Suprapubic skin (tissue), 4 donors: ENCODE measurements at regions not wholly inside any gene's neighbourhood (a gene's known extent, or its start where the extent isn't known, plus 50 kb on each side); places are given as distances from the start of the nearest gene placed in this dataset.

Source experiments
- EP300 ChIP-seq: sonication (generic); formaldehyde crosslinking; IDR thresholded peaks from one replicate; pipeline ENCODE4 v1.6.1; 2017; ENCODE audit warnings: antibody characterized with exemption
- POLR2A ChIP-seq, 2 donors: fragments of 450-650 bp; IDR thresholded peaks; one replicate each; pipeline ENCODE4 v1.6.1; 2017; ENCODE audit warnings: antibody characterized with exemption in 2 of 2, mild to moderate bottlenecking in 2 of 2, moderate library complexity in 2 of 2
- POLR2AphosphoS5 ChIP-seq, 3 donors: sonication (generic); formaldehyde crosslinking; IDR thresholded peaks; one replicate each; pipeline ENCODE4 v1.6.1; 2017; ENCODE audit warnings: antibody characterized with exemption in 3 of 3
- TF ChIP-seq, protein P1 (sequence below), 2 donors: fragments of 200-600 bp in 1 of 2; fragments of 450-650 bp in 1 of 2; sonication (generic) in 1 of 2; IDR thresholded peaks; one replicate each; pipeline ENCODE4 v1.5.1; 2016 to 2019; ENCODE audit warnings: antibody characterized with exemption in 2 of 2, mild to moderate bottlenecking in 1 of 2, moderate library complexity in 1 of 2

DNA sequence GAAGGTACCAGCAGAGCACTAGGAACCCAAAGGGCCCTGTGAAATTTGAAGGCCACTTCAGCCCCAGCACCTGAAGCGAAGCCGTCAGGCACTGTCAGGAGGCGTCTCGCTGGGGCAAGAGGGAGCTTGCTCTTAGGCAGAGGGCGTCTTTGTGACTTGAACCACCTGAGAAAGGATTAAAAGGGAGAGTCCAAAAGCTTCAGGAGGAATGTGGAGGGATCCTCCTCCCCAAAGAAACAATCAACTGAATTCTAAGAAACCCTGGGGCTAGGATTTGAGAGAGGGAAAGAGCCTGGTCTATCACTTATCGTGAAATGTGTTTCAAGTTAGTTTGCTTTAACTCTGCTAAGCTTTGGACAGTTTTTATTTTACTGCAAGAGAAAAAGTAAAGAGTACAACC is 324.9 kb upstream of the SOX11 start:
- TF ChIP-seq POLR2A (IDR thresholded peaks at IDR 0.05) (no peak), POLR2AphosphoS5 (IDR thresholded peaks at IDR 0.05) (no peak), EP300 (no peak)
- TF ChIP-seq, protein P1, sequence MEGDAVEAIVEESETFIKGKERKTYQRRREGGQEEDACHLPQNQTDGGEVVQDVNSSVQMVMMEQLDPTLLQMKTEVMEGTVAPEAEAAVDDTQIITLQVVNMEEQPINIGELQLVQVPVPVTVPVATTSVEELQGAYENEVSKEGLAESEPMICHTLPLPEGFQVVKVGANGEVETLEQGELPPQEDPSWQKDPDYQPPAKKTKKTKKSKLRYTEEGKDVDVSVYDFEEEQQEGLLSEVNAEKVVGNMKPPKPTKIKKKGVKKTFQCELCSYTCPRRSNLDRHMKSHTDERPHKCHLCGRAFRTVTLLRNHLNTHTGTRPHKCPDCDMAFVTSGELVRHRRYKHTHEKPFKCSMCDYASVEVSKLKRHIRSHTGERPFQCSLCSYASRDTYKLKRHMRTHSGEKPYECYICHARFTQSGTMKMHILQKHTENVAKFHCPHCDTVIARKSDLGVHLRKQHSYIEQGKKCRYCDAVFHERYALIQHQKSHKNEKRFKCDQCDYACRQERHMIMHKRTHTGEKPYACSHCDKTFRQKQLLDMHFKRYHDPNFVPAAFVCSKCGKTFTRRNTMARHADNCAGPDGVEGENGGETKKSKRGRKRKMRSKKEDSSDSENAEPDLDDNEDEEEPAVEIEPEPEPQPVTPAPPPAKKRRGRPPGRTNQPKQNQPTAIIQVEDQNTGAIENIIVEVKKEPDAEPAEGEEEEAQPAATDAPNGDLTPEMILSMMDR (IDR thresholded peaks at IDR 0.05), result no peak
